H9 (cell line): ENCODE measurements at regions not wholly inside any gene's neighbourhood (a gene's known extent, or its start where the extent isn't known, plus 50 kb on each side); places are given as distances from the start of the nearest gene placed in this dataset.

Experiments
- DNase-seq: peaks from one replicate; pipeline ENCODE4 v3.0.0-alpha.2; 2017
- H2AFZ ChIP-seq: one replicate; pipeline ENCODE4 v1.6.1; 2013; ENCODE audit warnings: mild to moderate bottlenecking, low read length, control low read depth, moderate library complexity
- H2AK5ac ChIP-seq: 2 replicates; pipeline ENCODE4 v1.6.1; 2013; ENCODE audit warnings: low read length, control low read depth, mixed read lengths; ENCODE audit not compliant: insufficient read length
- H2BK120ac ChIP-seq: one replicate; pipeline ENCODE4 v1.6.1; 2013; ENCODE audit warnings: low read depth, mild to moderate bottlenecking, low read length, control low read depth, inconsistent platforms; ENCODE audit not compliant: poor library complexity, severe bottlenecking
- H2BK12ac ChIP-seq: 2 replicates; pipeline ENCODE4 v1.6.1; 2013; ENCODE audit warnings: low read length, control low read depth, mixed read lengths, low read depth; ENCODE audit not compliant: insufficient read length
- H2BK15ac ChIP-seq: 2 replicates; pipeline ENCODE4 v1.6.1; 2013; ENCODE audit warnings: low read depth, low read length, control low read depth
- H2BK20ac ChIP-seq: one replicate; pipeline ENCODE4 v1.6.1; 2013; ENCODE audit warnings: low read depth, mild to moderate bottlenecking, low read length, control low read depth, inconsistent platforms; ENCODE audit not compliant: poor library complexity, severe bottlenecking
- H2BK5ac ChIP-seq: 2 replicates; pipeline ENCODE4 v1.6.1; 2013; ENCODE audit warnings: low read length, control low read depth, mixed read lengths; ENCODE audit not compliant: insufficient read length
- H3K14ac ChIP-seq: 2 replicates; pipeline ENCODE4 v1.6.1; 2013; ENCODE audit warnings: low read length, control low read depth; ENCODE audit not compliant: insufficient read depth
- H3K18ac ChIP-seq: 2 replicates; pipeline ENCODE4 v1.6.1; 2013; ENCODE audit warnings: low read depth, mild to moderate bottlenecking, mixed read lengths, low read length, control low read depth; ENCODE audit not compliant: insufficient read length
- H3K23ac ChIP-seq: 2 replicates; pipeline ENCODE4 v1.6.1; 2013; ENCODE audit warnings: low read length, control low read depth, mixed read lengths, low read depth; ENCODE audit not compliant: insufficient read length
- H3K23me2 ChIP-seq: 2 replicates; pipeline ENCODE4 v1.6.1; 2013; ENCODE audit warnings: low read depth, mild to moderate bottlenecking, mixed read lengths, low read length, control low read depth; ENCODE audit not compliant: insufficient read length, poor library complexity, severe bottlenecking
- H3K27ac ChIP-seq: 2 replicates; pipeline ENCODE4 v1.5.1; 2013; ENCODE audit warnings: low read length, control low read depth, mixed read lengths, low read depth; ENCODE audit not compliant: insufficient read length
- H3K27me3 ChIP-seq: 2 replicates; pipeline ENCODE4 v1.6.1; 2013; ENCODE audit warnings: low read length, control low read depth, inconsistent platforms; ENCODE audit not compliant: insufficient read depth
- H3K4ac ChIP-seq: 2 replicates; pipeline ENCODE4 v1.6.1; 2013; ENCODE audit warnings: low read depth, mild to moderate bottlenecking, control low read depth, inconsistent platforms, low read length, moderate library complexity
- H3K4me1 ChIP-seq: 2 replicates; pipeline ENCODE4 v1.6.1; 2013; ENCODE audit warnings: low read length, control low read depth, inconsistent platforms; ENCODE audit not compliant: insufficient read depth
- H3K4me2 ChIP-seq: 2 replicates; pipeline ENCODE4 v1.6.1; 2013; ENCODE audit warnings: low read length, control low read depth, mixed read lengths; ENCODE audit not compliant: insufficient read length, insufficient read depth
- H3K56ac ChIP-seq: 2 replicates; pipeline ENCODE4 v1.6.1; 2013; ENCODE audit warnings: low read depth, mild to moderate bottlenecking, mixed read lengths, low read length, control low read depth; ENCODE audit not compliant: insufficient read length
- H3K79me1 ChIP-seq: 2 replicates; pipeline ENCODE4 v1.6.1; 2013; ENCODE audit warnings: low read depth, mild to moderate bottlenecking, moderate library complexity, low read length, control low read depth, inconsistent platforms; ENCODE audit not compliant: insufficient read depth, poor library complexity, severe bottlenecking
- H3K79me2 ChIP-seq: 2 replicates; pipeline ENCODE4 v1.6.1; 2013; ENCODE audit warnings: low read length, control low read depth, inconsistent platforms; ENCODE audit not compliant: insufficient read depth
- H3K9ac ChIP-seq: 2 replicates; pipeline ENCODE4 v1.6.1; 2013; ENCODE audit warnings: low read length, control low read depth, mixed read lengths; ENCODE audit not compliant: insufficient read length; ENCODE audit errors: extremely low read depth
- H3K9me3 ChIP-seq: one replicate; pipeline ENCODE4 v1.6.1; 2013; ENCODE audit warnings: low read depth, low read length, inconsistent platforms; ENCODE audit not compliant: control insufficient read depth
- H3T11ph ChIP-seq: one replicate; pipeline ENCODE4 v1.6.1; 2013; ENCODE audit warnings: mild to moderate bottlenecking, low read length, control low read depth, inconsistent platforms
- H4K20me1 ChIP-seq: one replicate; pipeline ENCODE4 v1.6.1; 2013; ENCODE audit not compliant: control insufficient read depth, insufficient read length, insufficient read depth
- H4K5ac ChIP-seq: 2 replicates; pipeline ENCODE4 v1.6.1; 2013; ENCODE audit warnings: low read depth, mild to moderate bottlenecking, mixed read lengths, low read length, control low read depth; ENCODE audit not compliant: insufficient read length
- H4K8ac ChIP-seq: replicated peaks from 2 replicates; pipeline ENCODE4 v1.6.1; 2013; ENCODE audit warnings: low read length, control low read depth, mixed read lengths, low read depth; ENCODE audit not compliant: insufficient read length
- H4K91ac ChIP-seq: 2 replicates; pipeline ENCODE4 v1.6.1; 2013; ENCODE audit warnings: low read depth, mild to moderate bottlenecking, moderate library complexity, mixed read lengths, low read length, control low read depth; ENCODE audit not compliant: insufficient read length
- H3K27ac Mint-ChIP-seq, 3 experiments: 2 replicates in 2 of 3; 3 replicates in 1 of 3; pipeline ENCODE4 v1.8.0; 2020 to 2021; ENCODE audit warnings: mixed read lengths in 3 of 3, mild to moderate bottlenecking in 1 of 3, moderate library complexity in 1 of 3
- H3K27me3 Mint-ChIP-seq: 2 replicates; pipeline ENCODE4 v1.8.0; 2021; ENCODE audit warnings: low read depth, mild to moderate bottlenecking, moderate library complexity, mixed read lengths
- H3K36me3 Mint-ChIP-seq, 3 experiments: 2 replicates in 2 of 3; 3 replicates in 1 of 3; pipeline ENCODE4 v1.8.0; 2020 to 2021; ENCODE audit warnings: low read depth in 3 of 3, mixed read lengths in 3 of 3; ENCODE audit not compliant: insufficient read depth in 1 of 3
- H3K4me1 Mint-ChIP-seq, 2 experiments: 2 replicates each; pipeline ENCODE4 v1.8.0; 2020; ENCODE audit warnings: mixed read lengths in 2 of 2
- H3K4me3 Mint-ChIP-seq, 2 experiments: 2 replicates in 1 of 2; 3 replicates in 1 of 2; pipeline ENCODE4 v1.8.0; 2020 to 2021; ENCODE audit warnings: mild to moderate bottlenecking in 2 of 2, mixed read lengths in 2 of 2, moderate library complexity in 1 of 2
- H3K9me3 Mint-ChIP-seq, 2 experiments: 2 replicates in 1 of 2; 3 replicates in 1 of 2; pipeline ENCODE4 v1.8.0; 2020; ENCODE audit warnings: mild to moderate bottlenecking in 2 of 2, mixed read lengths in 2 of 2, moderate library complexity in 1 of 2
- whole genome bisulfite sequencing: extraction: QIAGEN DNeasy Blood & Tissue Kit; methylation state at CpG from one replicate; pipeline ENCODE4 v1.1.7; 2013; ENCODE audit warnings: missing lambda C conversion rate, low lambda C conversion rate, mixed read lengths; ENCODE audit not compliant: insufficient read length; ENCODE audit errors: extremely low coverage; 5-methylcytosine and 5-hydroxymethylcytosine counted together
- TF ChIP-seq, protein P1 (sequence below): fragments of 200-600 bp; sonication (generic); conservative IDR thresholded peaks from 3 replicates; pipeline ENCODE4 v1.8.0; 2021; ENCODE audit warnings: antibody characterized with exemption, mild to moderate bottlenecking

DNA sequence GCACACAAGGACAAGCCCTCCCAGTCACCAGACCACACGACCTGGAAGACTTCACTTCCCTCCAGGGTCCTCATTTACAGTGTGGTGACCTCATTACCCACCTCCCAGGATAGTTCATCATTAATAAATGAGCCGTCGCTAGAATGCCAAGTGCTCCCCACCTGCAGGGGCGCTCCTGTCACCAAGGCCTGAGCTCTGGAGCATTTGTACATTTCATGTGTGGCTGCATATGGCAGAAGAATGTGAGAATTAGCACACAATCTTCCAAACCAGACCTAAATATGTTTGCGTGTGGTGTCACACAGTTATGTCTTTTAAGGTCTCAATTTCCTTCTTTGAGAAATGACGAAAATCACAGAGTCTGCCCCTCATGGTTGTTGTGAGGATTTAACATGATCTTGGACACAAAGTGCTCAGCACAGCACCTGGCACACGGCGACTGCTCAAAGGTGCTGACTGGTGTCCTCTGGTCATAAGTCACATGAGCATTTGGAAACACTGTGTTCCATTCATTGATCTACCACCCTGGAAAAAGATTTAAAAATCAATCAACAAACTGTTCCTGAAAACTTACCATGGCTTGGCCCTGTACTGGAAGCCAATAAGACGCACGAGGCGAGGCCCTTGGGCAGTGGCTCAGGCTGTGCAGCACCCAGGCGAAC is 150.6 kb upstream of the SPACA7 start:
- H3K18ac ChIP-seq = no peak overlapping the region
- no peak overlapping the region for H2BK20ac ChIP-seq
- no peaks in the 10 kb centered on the region for H4K20me1 ChIP-seq
- no peak overlapping the region for H4K5ac ChIP-seq
- H3K56ac ChIP-seq = no peak overlapping the region
- TF ChIP-seq, protein P1, sequence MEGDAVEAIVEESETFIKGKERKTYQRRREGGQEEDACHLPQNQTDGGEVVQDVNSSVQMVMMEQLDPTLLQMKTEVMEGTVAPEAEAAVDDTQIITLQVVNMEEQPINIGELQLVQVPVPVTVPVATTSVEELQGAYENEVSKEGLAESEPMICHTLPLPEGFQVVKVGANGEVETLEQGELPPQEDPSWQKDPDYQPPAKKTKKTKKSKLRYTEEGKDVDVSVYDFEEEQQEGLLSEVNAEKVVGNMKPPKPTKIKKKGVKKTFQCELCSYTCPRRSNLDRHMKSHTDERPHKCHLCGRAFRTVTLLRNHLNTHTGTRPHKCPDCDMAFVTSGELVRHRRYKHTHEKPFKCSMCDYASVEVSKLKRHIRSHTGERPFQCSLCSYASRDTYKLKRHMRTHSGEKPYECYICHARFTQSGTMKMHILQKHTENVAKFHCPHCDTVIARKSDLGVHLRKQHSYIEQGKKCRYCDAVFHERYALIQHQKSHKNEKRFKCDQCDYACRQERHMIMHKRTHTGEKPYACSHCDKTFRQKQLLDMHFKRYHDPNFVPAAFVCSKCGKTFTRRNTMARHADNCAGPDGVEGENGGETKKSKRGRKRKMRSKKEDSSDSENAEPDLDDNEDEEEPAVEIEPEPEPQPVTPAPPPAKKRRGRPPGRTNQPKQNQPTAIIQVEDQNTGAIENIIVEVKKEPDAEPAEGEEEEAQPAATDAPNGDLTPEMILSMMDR = peak; percentile 52
- H2BK120ac ChIP-seq = no peak overlapping the region
- no peak overlapping the region for H3K4me3 Mint-ChIP-seq
- no peak for DNase-seq
- no peaks in the 10 kb centered on the region for H3K79me1 ChIP-seq
- H3K79me2 ChIP-seq = no peaks in the 10 kb centered on the region
- H3K14ac ChIP-seq = no peak overlapping the region
- no peak overlapping the region for H2AFZ ChIP-seq
- H3K9me3 Mint-ChIP-seq = no peaks in the 10 kb centered on the region; a peak in 1 of 5 replicates
- H3K27ac ChIP-seq = no peak overlapping the region
- H3K4me2 ChIP-seq = no peak overlapping the region
- no peak overlapping the region for H2AK5ac ChIP-seq
- no peak overlapping the region for H4K8ac ChIP-seq
- H3K27ac Mint-ChIP-seq = peak overlapping the region in 1 of 3 experiments; percentile 8; a peak in 1 of 7 replicates
- no CpG with 5 or more reads among the region's 12 CpGs for WGBS
- no peak overlapping the region for H2BK5ac ChIP-seq
- no peak overlapping the region for H3K4ac ChIP-seq
- no peak overlapping the region for H2BK15ac ChIP-seq
- H4K91ac ChIP-seq = no peak overlapping the region
- no peak overlapping the region for H3K9ac ChIP-seq
- no peaks in the 10 kb centered on the region for H3K27me3 ChIP-seq
- no peak overlapping the region for H3T11ph ChIP-seq
- no peaks in the 10 kb centered on the region for H3K4me1 ChIP-seq
- peaks cover 3 to 4% of the 10 kb centered on the region in 2 experiments; a peak in 2 of 4 replicates for H3K4me1 Mint-ChIP-seq
- H3K36me3 Mint-ChIP-seq = no peaks in the 10 kb centered on the region
- H3K23me2 ChIP-seq = no peaks in the 10 kb centered on the region
- H3K9me3 ChIP-seq = no peaks in the 10 kb centered on the region
- no peak overlapping the region for H2BK12ac ChIP-seq
- peaks cover 18% of the 10 kb centered on the region for H3K27me3 Mint-ChIP-seq
- H3K23ac ChIP-seq = no peak overlapping the region
